ENCODE measurements at regions not wholly inside any gene's neighbourhood (a gene's known extent, or its start where the extent isn't known, plus 50 kb on each side); places are given as distances from the start of the nearest gene placed in this dataset.

DNA sequence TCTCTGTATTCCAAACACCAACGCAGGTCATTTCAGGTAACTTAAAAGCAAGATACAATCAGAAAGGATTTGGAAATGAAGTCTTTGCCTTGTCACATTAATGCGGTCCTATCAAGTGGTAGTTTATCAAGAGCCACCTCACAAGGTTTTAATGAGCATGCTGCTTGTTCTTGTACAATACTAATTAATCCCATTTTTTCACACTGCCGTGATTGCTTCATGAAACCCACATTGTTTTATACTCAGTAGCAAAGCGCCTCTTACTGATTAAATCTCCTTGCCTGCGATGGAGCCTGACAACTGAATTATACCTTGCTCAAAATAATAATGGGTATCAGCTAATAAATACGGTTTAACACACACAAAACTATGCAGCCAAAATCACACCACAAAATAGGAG, 234.1 kb upstream of the TSHZ2 start:
- Histone ChIP-seq H3K36me3 (replicated peaks in 1 of 2; ENCODE audit: control insufficient read depth in 1 of 2, insufficient read depth in 2 of 2, low read length in 2 of 2) (no peaks in the 10 kb centered on the region), H3K4me1 (ENCODE audit: control insufficient read depth in 1 of 2, insufficient read depth in 2 of 2, low read length in 2 of 2) (no peaks in the 10 kb centered on the region), H4K20me1 (ENCODE audit: insufficient read depth, low read length) (no peaks in the 10 kb centered on the region), H3K9me3 (replicated peaks in 1 of 2; ENCODE audit: control insufficient read depth in 1 of 2, insufficient read depth in 1 of 2, low read length in 2 of 2) (no peaks in the 10 kb centered on the region), H3K27me3 (ENCODE audit: control insufficient read depth in 2 of 2, insufficient read depth in 2 of 2, low read length in 2 of 2) (no peaks in the 10 kb centered on the region), H3K9ac (ENCODE audit: insufficient read depth, low read length, poor library complexity, severe bottlenecking) (no peak overlapping the region), H3K79me2 (ENCODE audit: insufficient read depth, low read length) (no peaks in the 10 kb centered on the region), H2AFZ (ENCODE audit: insufficient read depth, low read depth, low read length, poor library complexity, severe bottlenecking) (no peak overlapping the region), H3K4me3 (replicated peaks in 1 of 3; ENCODE audit: low read depth in 2 of 3, low read length in 3 of 3) (no peak overlapping the region), H3K4me2 (replicated peaks; ENCODE audit: extremely low read depth, low read length, poor library complexity, severe bottlenecking) (no peak overlapping the region), H3K27ac (ENCODE audit: low read depth in 1 of 2, low read length in 2 of 2) (no peak overlapping the region)
- no peak overlapping the region for H3K4me3 Mint-ChIP-seq
- no peak for TF ChIP-seq CTCF (IDR thresholded peaks at IDR 0.05)
- peaks cover 0 to 3% (median 0%) of the 10 kb centered on the region in 7 donors for H3K9me3 Mint-ChIP-seq
- no peak for DNase-seq
- 90% methylated on average over 2 of the region's 6 CpGs for whole genome bisulfite sequencing (ENCODE audit: insufficient coverage)
- H3K4me1 Mint-ChIP-seq: no peaks in the 10 kb centered on the region
- intact Hi-C loops (cut with micrococcal nuclease): no loop called here
- H3K27me3 Mint-ChIP-seq (ENCODE audit: low read depth in 3 of 3): peaks cover 0 to 2% (median 0%) of the 10 kb centered on the region in 3 donors
- no peaks in the 10 kb centered on the region for H3K36me3 Mint-ChIP-seq
- H3K27ac Mint-ChIP-seq: no peak overlapping the region

DNA sequence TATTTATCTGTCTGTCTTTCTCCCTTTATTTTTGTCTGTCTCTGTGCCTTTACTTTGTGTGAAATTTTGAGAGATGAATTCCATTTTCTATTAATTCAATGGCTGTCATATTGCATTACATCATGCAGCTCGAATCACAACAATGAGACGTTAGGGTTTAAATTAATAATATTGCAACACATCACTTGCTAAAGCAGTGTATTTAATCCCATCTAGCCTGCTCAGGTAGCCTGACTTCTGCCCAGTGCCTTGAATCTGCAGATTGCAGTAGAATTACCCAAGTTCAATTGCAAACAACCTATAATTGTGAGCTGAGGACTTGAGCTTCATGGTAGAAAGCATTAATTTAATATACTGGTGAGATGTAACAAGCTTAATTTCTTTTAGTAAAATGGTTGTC, 235.7 kb upstream of the TSHZ2 start:
- Histone ChIP-seq H3K9me3 (replicated peaks in 1 of 2; ENCODE audit: control insufficient read depth in 1 of 2, insufficient read depth in 1 of 2, low read length in 2 of 2) (no peaks in the 10 kb centered on the region), H3K4me2 (replicated peaks; ENCODE audit: extremely low read depth, low read length, poor library complexity, severe bottlenecking) (no peak overlapping the region), H3K79me2 (ENCODE audit: insufficient read depth, low read length) (no peaks in the 10 kb centered on the region), H2AFZ (ENCODE audit: insufficient read depth, low read depth, low read length, poor library complexity, severe bottlenecking) (no peak overlapping the region), H4K20me1 (ENCODE audit: insufficient read depth, low read length) (no peaks in the 10 kb centered on the region), H3K27me3 (ENCODE audit: control insufficient read depth in 2 of 2, insufficient read depth in 2 of 2, low read length in 2 of 2) (no peaks in the 10 kb centered on the region), H3K27ac (ENCODE audit: low read depth in 1 of 2, low read length in 2 of 2) (no peak overlapping the region), H3K36me3 (replicated peaks in 1 of 2; ENCODE audit: control insufficient read depth in 1 of 2, insufficient read depth in 2 of 2, low read length in 2 of 2) (no peaks in the 10 kb centered on the region), H3K4me1 (ENCODE audit: control insufficient read depth in 1 of 2, insufficient read depth in 2 of 2, low read length in 2 of 2) (no peaks in the 10 kb centered on the region), H3K9ac (ENCODE audit: insufficient read depth, low read length, poor library complexity, severe bottlenecking) (no peak overlapping the region), H3K4me3 (replicated peaks in 1 of 3; ENCODE audit: low read depth in 2 of 3, low read length in 3 of 3) (no peak overlapping the region)
- Mint-ChIP-seq H3K4me1 (no peaks in the 10 kb centered on the region), H3K4me3 (no peak overlapping the region), H3K27me3 (ENCODE audit: low read depth in 3 of 3) (peaks cover 0 to 4% (median 2%) of the 10 kb centered on the region in 3 donors), H3K9me3 (peaks cover 0 to 3% (median 0%) of the 10 kb centered on the region in 7 donors), H3K36me3 (no peaks in the 10 kb centered on the region), H3K27ac (no peak overlapping the region)
- DNase-seq: no peak
- intact Hi-C loops (cut with micrococcal nuclease): no loop called here
- no peak for TF ChIP-seq CTCF (IDR thresholded peaks at IDR 0.05)
- WGBS (ENCODE audit: insufficient coverage): no CpG with 5 or more reads among the region's 2 CpGs

Measured in CD14-positive monocyte (primary cell).